HCT116 (cell line): ENCODE measurements at regions not wholly inside any gene's neighbourhood (a gene's known extent, or its start where the extent isn't known, plus 50 kb on each side); places are given as distances from the start of the nearest gene placed in this dataset.

Experiments used
- ATAC-seq: fragments of 200-7000 bp; cut with Tn5 transposase; 2 replicates; pipeline ENCODE4 v1.9.1; 2020; ENCODE audit warnings: mild to moderate bottlenecking, moderate library complexity
- BruUV-seq: library from RNA; stranded (reverse); fragments of 400-500 nt; replicated peaks from 2 replicates; lab custom pipeline; 2021; lab: Mats Ljungman, UMichigan
- CTCF ChIA-PET: fragments of 300-600 bp; sonication (Branson Sonifier 250); formaldehyde crosslinking; loops from one replicate; lab custom pipeline; 2021; ENCODE audit warnings: antibody characterized with exemption; lab: Charles Lee
- POLR2A ChIA-PET: fragments of 300-600, 350-600 bp; sonication (Branson Sonifier 250); formaldehyde crosslinking; loops from one replicate; lab custom pipeline; 2021; ENCODE audit warnings: antibody characterized with exemption; lab: Charles Lee
- RAD21 ChIA-PET, 2 experiments: fragments of 300-600 bp; sonication (Branson Sonifier 250); formaldehyde crosslinking; loops; one replicate each; lab custom pipeline; 2023; ENCODE audit warnings: low total read pairs in 2 of 2; ENCODE audit not compliant: uncharacterized antibody in 2 of 2, unreplicated experiment in 2 of 2, low non-redundant PET in 1 of 2; lab: Charles Lee
- DNase-seq: peaks from one replicate; pipeline ENCODE4 v3.0.0-alpha.2; 2010; ENCODE audit warnings: low read depth, low spot score
- H2AFZ ChIP-seq: fragments of 200-600 bp; shearing (Covaris generic), sonication (generic); 2 replicates; pipeline ENCODE4 v1.6.1; 2017; ENCODE audit warnings: low read depth, mixed run types, mixed read lengths, antibody characterized with exemption, low read length; ENCODE audit not compliant: poor library complexity, severe bottlenecking
- H3K27ac ChIP-seq: 2 replicates; pipeline ENCODE4 v1.5.1; 2012; ENCODE audit warnings: low read depth, low read length
- H3K27me3 ChIP-seq: fragments of 200-600 bp; sonication (generic); 2 replicates; pipeline ENCODE4 v1.6.1; 2016; ENCODE audit warnings: mixed run types, low read length, mixed read lengths; ENCODE audit not compliant: insufficient read depth
- H3K36me3 ChIP-seq, 2 experiments: fragments of 200-500 bp in 1 of 2; fragments of 200-600 bp in 1 of 2; sonication (Bioruptor generic) in 1 of 2; sonication (generic) in 1 of 2; 2 replicates each; pipeline versions ENCODE4 v1.5.1 to v1.6.1; 2014 to 2016; ENCODE audit warnings: low read length in 2 of 2, inconsistent platforms in 1 of 2, mixed read lengths in 1 of 2, mixed run types in 1 of 2; ENCODE audit not compliant: insufficient read depth in 2 of 2, control insufficient read depth in 1 of 2
- H3K4me1 ChIP-seq, 2 experiments: fragments of 200-600 bp in 1 of 2; sonication (generic) in 1 of 2; 2 replicates each; pipeline versions ENCODE4 v1.5.1 to v1.6.1; 2012 to 2017; ENCODE audit warnings: low read length in 2 of 2, inconsistent platforms in 1 of 2, mild to moderate bottlenecking in 1 of 2, mixed read lengths in 1 of 2, mixed run types in 1 of 2, moderate library complexity in 1 of 2; ENCODE audit not compliant: insufficient read depth in 2 of 2, control insufficient read depth in 1 of 2
- H3K4me2 ChIP-seq: fragments of 200-600 bp; sonication (generic); 2 replicates; pipeline ENCODE4 v1.6.1; 2017; ENCODE audit warnings: mixed run types, low read length, mixed read lengths
- H3K4me3 ChIP-seq, 2 experiments: fragments of 200-600 bp in 1 of 2; sonication (generic) in 1 of 2; replicated peaks in 1 of 2; 2 replicates each; pipeline ENCODE4 v1.5.1; 2011 to 2016; ENCODE audit warnings: low read length in 2 of 2, control low read depth in 1 of 2, low read depth in 1 of 2, mild to moderate bottlenecking in 1 of 2, mixed read lengths in 1 of 2, mixed run types in 1 of 2
- H3K79me2 ChIP-seq: fragments of 200-600 bp; sonication (generic); 2 replicates; pipeline ENCODE4 v1.6.1; 2017; ENCODE audit warnings: mild to moderate bottlenecking, mixed run types, low read length, moderate library complexity, mixed read lengths; ENCODE audit not compliant: insufficient read depth
- H3K9ac ChIP-seq: fragments of 200-600 bp; sonication (generic); 2 replicates; pipeline ENCODE4 v1.6.1; 2016; ENCODE audit warnings: low read length, mixed read lengths
- H3K9me2 ChIP-seq: fragments of 200-600 bp; sonication (generic), shearing (Covaris generic); 2 replicates; pipeline ENCODE4 v1.6.1; 2017; ENCODE audit warnings: mixed run types, mild to moderate bottlenecking, moderate library complexity; ENCODE audit not compliant: insufficient read depth
- H3K9me3 ChIP-seq, 2 experiments: fragments of 200-500 bp in 1 of 2; fragments of 200-600 bp in 1 of 2; sonication (Bioruptor generic) in 1 of 2; sonication (generic) in 1 of 2; 2 replicates each; pipeline ENCODE4 v1.6.1; 2014 to 2017; ENCODE audit warnings: low read length in 2 of 2, mixed read lengths in 2 of 2, inconsistent platforms in 1 of 2, low read depth in 1 of 2, mild to moderate bottlenecking in 1 of 2, mixed run types in 1 of 2, moderate library complexity in 1 of 2; ENCODE audit not compliant: control insufficient read depth in 1 of 2, insufficient read depth in 1 of 2
- H4K20me1 ChIP-seq: fragments of 200-600 bp; sonication (generic), shearing (Covaris generic); 2 replicates; pipeline ENCODE4 v1.6.1; 2017; ENCODE audit warnings: mixed run types, mild to moderate bottlenecking, moderate library complexity; ENCODE audit not compliant: insufficient read depth
- ATF3 ChIP-seq: IDR thresholded peaks from 2 replicates; pipeline ENCODE4 v1.6.1; 2012
- CBX3 ChIP-seq: IDR thresholded peaks from 2 replicates; pipeline ENCODE4 v1.6.1; 2012; ENCODE audit warnings: low read depth
- CEBPB ChIP-seq: IDR thresholded peaks from 2 replicates; pipeline ENCODE4 v1.6.1; 2012; ENCODE audit warnings: low read depth
- CTCF ChIP-seq, 3 experiments: fragments of 200-600 bp in 1 of 3; sonication (generic) in 1 of 3; IDR thresholded peaks in 2 of 3; conservative IDR thresholded peaks in 1 of 3; 2 replicates each; pipeline ENCODE4 v1.5.1; 2012 to 2017; ENCODE audit warnings: low read depth in 2 of 3, low read length in 2 of 3, antibody characterized with exemption in 1 of 3, borderline replicate concordance in 1 of 3, control low read depth in 1 of 3, mild to moderate bottlenecking in 1 of 3, mixed read lengths in 1 of 3, mixed run types in 1 of 3, moderate library complexity in 1 of 3; ENCODE audit not compliant: insufficient read depth in 1 of 3
- ELF1 ChIP-seq: IDR thresholded peaks from 2 replicates; pipeline ENCODE4 v1.6.1; 2012; ENCODE audit warnings: low read depth, borderline replicate concordance
- FOSL1 ChIP-seq: IDR thresholded peaks from 2 replicates; pipeline ENCODE4 v1.6.1; 2012; ENCODE audit warnings: low read depth
- MAX ChIP-seq: IDR thresholded peaks from 2 replicates; pipeline ENCODE4 v1.6.1; 2012
- POLR2A ChIP-seq: IDR thresholded peaks from 2 replicates; pipeline ENCODE4 v1.7.0; 2011; ENCODE audit warnings: borderline replicate concordance; ENCODE audit not compliant: insufficient read depth, insufficient read length; ENCODE audit errors: extremely low read depth
- POLR2AphosphoS5 ChIP-seq: IDR thresholded peaks from 2 replicates; pipeline ENCODE4 v1.6.1; 2011; ENCODE audit warnings: mild to moderate bottlenecking, low read depth, low read length, moderate library complexity
- RAD21 ChIP-seq: IDR thresholded peaks from 2 replicates; pipeline ENCODE4 v1.6.1; 2012; ENCODE audit warnings: low read depth, mild to moderate bottlenecking
- REST ChIP-seq: IDR thresholded peaks from 2 replicates; pipeline ENCODE4 v1.6.1; 2012; ENCODE audit warnings: low read depth
- SIN3A ChIP-seq: IDR thresholded peaks from 2 replicates; pipeline ENCODE4 v1.6.1; 2012; ENCODE audit warnings: low read depth
- SP1 ChIP-seq: IDR thresholded peaks from 2 replicates; pipeline ENCODE4 v1.6.1; 2012; ENCODE audit warnings: low read depth
- SRF ChIP-seq: IDR thresholded peaks from 2 replicates; pipeline ENCODE4 v1.6.1; 2012; ENCODE audit warnings: low read depth
- TCF7L2 ChIP-seq: IDR thresholded peaks from 2 replicates; pipeline ENCODE4 v1.7.0; 2011; ENCODE audit warnings: borderline replicate concordance, inconsistent platforms; ENCODE audit not compliant: insufficient read depth, insufficient read length; ENCODE audit errors: extremely low read depth
- YY1 ChIP-seq: IDR thresholded peaks from 2 replicates; pipeline ENCODE4 v1.6.1; 2011; ENCODE audit warnings: low read length, low read depth, moderate library complexity, mild to moderate bottlenecking; ENCODE audit not compliant: insufficient replicate concordance; ENCODE audit errors: extremely low read depth
- ZBTB33 ChIP-seq: IDR thresholded peaks from 2 replicates; pipeline ENCODE4 v1.6.1; 2011; ENCODE audit warnings: mild to moderate bottlenecking, low read length, moderate library complexity; ENCODE audit not compliant: insufficient replicate concordance; ENCODE audit errors: extremely low read depth
- ZNF274 ChIP-seq: fragments of 200-500 bp; sonication (Bioruptor generic); IDR thresholded peaks from 2 replicates; pipeline ENCODE4 v1.6.1; 2014; ENCODE audit warnings: mild to moderate bottlenecking, low read depth, low read length, inconsistent platforms
- intact Hi-C: fragments of 100-400 bp; cut with micrococcal nuclease; formaldehyde crosslinking; loops from 2 replicates; pipeline ENCODE4 v1.10.0; 2022

- Histone ChIP-seq H2AFZ (no peak overlapping the region), H4K20me1 (no peaks in the 10 kb centered on the region), H3K27ac (no peak overlapping the region), H3K4me2 (no peak overlapping the region), H3K9ac (no peak overlapping the region), H3K4me1 (no peaks in the 10 kb centered on the region), H3K36me3 (no peaks in the 10 kb centered on the region), H3K9me3 (no peaks in the 10 kb centered on the region), H3K4me3 (no peak overlapping the region), H3K27me3 (peaks cover 13% of the 10 kb centered on the region; the same call in 1 of the 2 replicates), H3K9me2 (no peaks in the 10 kb centered on the region), H3K79me2 (no peaks in the 10 kb centered on the region)
- DNase-seq (no peak), ATAC-seq (no peak)
- TF ChIP-seq CEBPB: no peak
- no peak for TF ChIP-seq SRF
- TF ChIP-seq CBX3: no peak
- TF ChIP-seq TCF7L2: no peak
- no peak for TF ChIP-seq ZNF274
- TF ChIP-seq ZBTB33: no peak
- TF ChIP-seq ATF3: no peak
- no peak for TF ChIP-seq POLR2AphosphoS5
- TF ChIP-seq YY1: no peak
- no peak for TF ChIP-seq MAX
- no peak for TF ChIP-seq FOSL1
- no peak for TF ChIP-seq ELF1
- no peak for TF ChIP-seq SP1
- TF ChIP-seq POLR2A: no peak
- no peak for TF ChIP-seq REST
- TF ChIP-seq RAD21: no peak
- TF ChIP-seq SIN3A: no peak
- TF ChIP-seq CTCF (IDR thresholded peaks at IDR 0.05 in 2 of 3, conservative IDR thresholded peaks at IDR 0.05 in 1 of 3; ENCODE audit: borderline replicate concordance in 1 of 3, insufficient read depth in 1 of 3, low read depth in 2 of 3, low read length in 2 of 3): no peak
- ChIA-PET POLR2A (no interaction called here), CTCF (interaction anchor here (0.6 kb wide), 1 partner anchor 100 kb away, joined by 3 read pairs; no protein-coding TSS in a partner anchor), RAD21 (no interaction called here)
- intact Hi-C loops: no loop called here
- BruUV-seq: no TSS peak
Measured at GRCh38 chr22:27311698-27312550, 489.6 kb downstream of the MN1 start.
